HCT116 (cell line): ENCODE measurements at regions not wholly inside any gene's neighbourhood (a gene's known extent, or its start where the extent isn't known, plus 50 kb on each side); places are given as distances from the start of the nearest gene placed in this dataset.

Experiments used
- ATAC-seq: fragments of 200-7000 bp; cut with Tn5 transposase; 2 replicates; pipeline ENCODE4 v1.9.1; 2020; ENCODE audit warnings: mild to moderate bottlenecking, moderate library complexity
- BruUV-seq: library from RNA; stranded (reverse); fragments of 400-500 nt; replicated peaks from 2 replicates; lab custom pipeline; 2021; lab: Mats Ljungman, UMichigan
- CTCF ChIA-PET: fragments of 300-600 bp; sonication (Branson Sonifier 250); formaldehyde crosslinking; loops from one replicate; lab custom pipeline; 2021; ENCODE audit warnings: antibody characterized with exemption; lab: Charles Lee
- POLR2A ChIA-PET: fragments of 300-600, 350-600 bp; sonication (Branson Sonifier 250); formaldehyde crosslinking; loops from one replicate; lab custom pipeline; 2021; ENCODE audit warnings: antibody characterized with exemption; lab: Charles Lee
- RAD21 ChIA-PET, 2 experiments: fragments of 300-600 bp; sonication (Branson Sonifier 250); formaldehyde crosslinking; loops; one replicate each; lab custom pipeline; 2023; ENCODE audit warnings: low total read pairs in 2 of 2; ENCODE audit not compliant: uncharacterized antibody in 2 of 2, unreplicated experiment in 2 of 2, low non-redundant PET in 1 of 2; lab: Charles Lee
- DNase-seq: peaks from one replicate; pipeline ENCODE4 v3.0.0-alpha.2; 2010; ENCODE audit warnings: low read depth, low spot score
- H2AFZ ChIP-seq: fragments of 200-600 bp; shearing (Covaris generic), sonication (generic); 2 replicates; pipeline ENCODE4 v1.6.1; 2017; ENCODE audit warnings: low read depth, mixed run types, mixed read lengths, antibody characterized with exemption, low read length; ENCODE audit not compliant: poor library complexity, severe bottlenecking
- H3K27ac ChIP-seq: 2 replicates; pipeline ENCODE4 v1.5.1; 2012; ENCODE audit warnings: low read depth, low read length
- H3K27me3 ChIP-seq: fragments of 200-600 bp; sonication (generic); 2 replicates; pipeline ENCODE4 v1.6.1; 2016; ENCODE audit warnings: mixed run types, low read length, mixed read lengths; ENCODE audit not compliant: insufficient read depth
- H3K36me3 ChIP-seq, 2 experiments: fragments of 200-500 bp in 1 of 2; fragments of 200-600 bp in 1 of 2; sonication (Bioruptor generic) in 1 of 2; sonication (generic) in 1 of 2; 2 replicates each; pipeline versions ENCODE4 v1.5.1 to v1.6.1; 2014 to 2016; ENCODE audit warnings: low read length in 2 of 2, inconsistent platforms in 1 of 2, mixed read lengths in 1 of 2, mixed run types in 1 of 2; ENCODE audit not compliant: insufficient read depth in 2 of 2, control insufficient read depth in 1 of 2
- H3K4me1 ChIP-seq, 2 experiments: fragments of 200-600 bp in 1 of 2; sonication (generic) in 1 of 2; 2 replicates each; pipeline versions ENCODE4 v1.5.1 to v1.6.1; 2012 to 2017; ENCODE audit warnings: low read length in 2 of 2, inconsistent platforms in 1 of 2, mild to moderate bottlenecking in 1 of 2, mixed read lengths in 1 of 2, mixed run types in 1 of 2, moderate library complexity in 1 of 2; ENCODE audit not compliant: insufficient read depth in 2 of 2, control insufficient read depth in 1 of 2
- H3K4me2 ChIP-seq: fragments of 200-600 bp; sonication (generic); 2 replicates; pipeline ENCODE4 v1.6.1; 2017; ENCODE audit warnings: mixed run types, low read length, mixed read lengths
- H3K4me3 ChIP-seq, 2 experiments: fragments of 200-600 bp in 1 of 2; sonication (generic) in 1 of 2; replicated peaks in 1 of 2; 2 replicates each; pipeline ENCODE4 v1.5.1; 2011 to 2016; ENCODE audit warnings: low read length in 2 of 2, control low read depth in 1 of 2, low read depth in 1 of 2, mild to moderate bottlenecking in 1 of 2, mixed read lengths in 1 of 2, mixed run types in 1 of 2
- H3K79me2 ChIP-seq: fragments of 200-600 bp; sonication (generic); 2 replicates; pipeline ENCODE4 v1.6.1; 2017; ENCODE audit warnings: mild to moderate bottlenecking, mixed run types, low read length, moderate library complexity, mixed read lengths; ENCODE audit not compliant: insufficient read depth
- H3K9ac ChIP-seq: fragments of 200-600 bp; sonication (generic); 2 replicates; pipeline ENCODE4 v1.6.1; 2016; ENCODE audit warnings: low read length, mixed read lengths
- H3K9me2 ChIP-seq: fragments of 200-600 bp; sonication (generic), shearing (Covaris generic); 2 replicates; pipeline ENCODE4 v1.6.1; 2017; ENCODE audit warnings: mixed run types, mild to moderate bottlenecking, moderate library complexity; ENCODE audit not compliant: insufficient read depth
- H3K9me3 ChIP-seq, 2 experiments: fragments of 200-500 bp in 1 of 2; fragments of 200-600 bp in 1 of 2; sonication (Bioruptor generic) in 1 of 2; sonication (generic) in 1 of 2; 2 replicates each; pipeline ENCODE4 v1.6.1; 2014 to 2017; ENCODE audit warnings: low read length in 2 of 2, mixed read lengths in 2 of 2, inconsistent platforms in 1 of 2, low read depth in 1 of 2, mild to moderate bottlenecking in 1 of 2, mixed run types in 1 of 2, moderate library complexity in 1 of 2; ENCODE audit not compliant: control insufficient read depth in 1 of 2, insufficient read depth in 1 of 2
- H4K20me1 ChIP-seq: fragments of 200-600 bp; sonication (generic), shearing (Covaris generic); 2 replicates; pipeline ENCODE4 v1.6.1; 2017; ENCODE audit warnings: mixed run types, mild to moderate bottlenecking, moderate library complexity; ENCODE audit not compliant: insufficient read depth
- ATF3 ChIP-seq: IDR thresholded peaks from 2 replicates; pipeline ENCODE4 v1.6.1; 2012
- CEBPB ChIP-seq: IDR thresholded peaks from 2 replicates; pipeline ENCODE4 v1.6.1; 2012; ENCODE audit warnings: low read depth
- EGR1 ChIP-seq: IDR thresholded peaks from 2 replicates; pipeline ENCODE4 v1.6.1; 2012; ENCODE audit warnings: low read depth
- ELF1 ChIP-seq: IDR thresholded peaks from 2 replicates; pipeline ENCODE4 v1.6.1; 2012; ENCODE audit warnings: low read depth, borderline replicate concordance
- EZH2phosphoT487 ChIP-seq: fragments of 200-600 bp; IDR thresholded peaks from 2 replicates; pipeline ENCODE4 v1.6.1; 2018; ENCODE audit warnings: antibody characterized with exemption, borderline replicate concordance
- FOSL1 ChIP-seq: IDR thresholded peaks from 2 replicates; pipeline ENCODE4 v1.6.1; 2012; ENCODE audit warnings: low read depth
- JUND ChIP-seq: IDR thresholded peaks from 2 replicates; pipeline ENCODE4 v1.6.1; 2012
- MAX ChIP-seq: IDR thresholded peaks from 2 replicates; pipeline ENCODE4 v1.6.1; 2012
- POLR2A ChIP-seq: IDR thresholded peaks from 2 replicates; pipeline ENCODE4 v1.7.0; 2011; ENCODE audit warnings: borderline replicate concordance; ENCODE audit not compliant: insufficient read depth, insufficient read length; ENCODE audit errors: extremely low read depth
- POLR2AphosphoS5 ChIP-seq: IDR thresholded peaks from 2 replicates; pipeline ENCODE4 v1.6.1; 2011; ENCODE audit warnings: mild to moderate bottlenecking, low read depth, low read length, moderate library complexity
- RAD21 ChIP-seq: IDR thresholded peaks from 2 replicates; pipeline ENCODE4 v1.6.1; 2012; ENCODE audit warnings: low read depth, mild to moderate bottlenecking
- REST ChIP-seq: IDR thresholded peaks from 2 replicates; pipeline ENCODE4 v1.6.1; 2012; ENCODE audit warnings: low read depth
- SIN3A ChIP-seq: IDR thresholded peaks from 2 replicates; pipeline ENCODE4 v1.6.1; 2012; ENCODE audit warnings: low read depth
- SP1 ChIP-seq: IDR thresholded peaks from 2 replicates; pipeline ENCODE4 v1.6.1; 2012; ENCODE audit warnings: low read depth
- SRF ChIP-seq: IDR thresholded peaks from 2 replicates; pipeline ENCODE4 v1.6.1; 2012; ENCODE audit warnings: low read depth
- TCF7L2 ChIP-seq: IDR thresholded peaks from 2 replicates; pipeline ENCODE4 v1.7.0; 2011; ENCODE audit warnings: borderline replicate concordance, inconsistent platforms; ENCODE audit not compliant: insufficient read depth, insufficient read length; ENCODE audit errors: extremely low read depth
- YY1 ChIP-seq: IDR thresholded peaks from 2 replicates; pipeline ENCODE4 v1.6.1; 2011; ENCODE audit warnings: low read length, low read depth, moderate library complexity, mild to moderate bottlenecking; ENCODE audit not compliant: insufficient replicate concordance; ENCODE audit errors: extremely low read depth
- ZBTB33 ChIP-seq: IDR thresholded peaks from 2 replicates; pipeline ENCODE4 v1.6.1; 2011; ENCODE audit warnings: mild to moderate bottlenecking, low read length, moderate library complexity; ENCODE audit not compliant: insufficient replicate concordance; ENCODE audit errors: extremely low read depth
- ZFX ChIP-seq: fragments of 450-650 bp; IDR thresholded peaks from 2 replicates; pipeline ENCODE4 v1.6.1; 2017
- ZNF274 ChIP-seq: fragments of 200-500 bp; sonication (Bioruptor generic); IDR thresholded peaks from 2 replicates; pipeline ENCODE4 v1.6.1; 2014; ENCODE audit warnings: mild to moderate bottlenecking, low read depth, low read length, inconsistent platforms
- intact Hi-C: fragments of 100-400 bp; cut with micrococcal nuclease; formaldehyde crosslinking; loops from 2 replicates; pipeline ENCODE4 v1.10.0; 2022

GRCh38 chr4:28948501-28948900, 1771.7 kb upstream of the PCDH7 start:
- H3K4me1 ChIP-seq = no peaks in the 10 kb centered on the region
- no peak overlapping the region for H3K4me3 ChIP-seq
- H3K9me2 ChIP-seq = no peaks in the 10 kb centered on the region
- no peaks in the 10 kb centered on the region for H4K20me1 ChIP-seq
- no peaks in the 10 kb centered on the region for H3K79me2 ChIP-seq
- no peak for ATAC-seq
- H2AFZ ChIP-seq = no peak overlapping the region
- H3K4me2 ChIP-seq = no peak overlapping the region
- no peaks in the 10 kb centered on the region for H3K9me3 ChIP-seq
- BruUV-seq = no TSS peak
- H3K9ac ChIP-seq = no peak overlapping the region
- DNase-seq = no peak
- CTCF ChIA-PET = no interaction called here
- intact Hi-C loops = no loop called here
- no peaks in the 10 kb centered on the region for H3K27me3 ChIP-seq
- RAD21 ChIA-PET = no interaction called here
- no peaks in the 10 kb centered on the region for H3K36me3 ChIP-seq
- TF ChIP-seq POLR2A = no peak
- TF ChIP-seq ZNF274 = no peak
- TF ChIP-seq ELF1 = no peak
- no peak for TF ChIP-seq TCF7L2
- TF ChIP-seq POLR2AphosphoS5 = no peak
- TF ChIP-seq JUND = no peak
- no peak for TF ChIP-seq REST
- TF ChIP-seq ZBTB33 = no peak
- TF ChIP-seq RAD21 = no peak
- no peak for TF ChIP-seq SIN3A
- TF ChIP-seq MAX = no peak
- TF ChIP-seq FOSL1 = no peak
- TF ChIP-seq SRF = no peak
- no peak for TF ChIP-seq EGR1
- no peak for TF ChIP-seq SP1
- TF ChIP-seq EZH2phosphoT487 = no peak
- no peak for TF ChIP-seq ATF3
- TF ChIP-seq CEBPB = no peak
- no peak for TF ChIP-seq YY1
- TF ChIP-seq ZFX = no peak
- no peak overlapping the region for H3K27ac ChIP-seq
- POLR2A ChIA-PET = no interaction called here
